ENCODE measurements at regions not wholly inside any gene's neighbourhood (a gene's known extent, or its start where the extent isn't known, plus 50 kb on each side); places are given as distances from the start of the nearest gene placed in this dataset.

- Histone ChIP-seq H3K36me3 (ENCODE audit: control insufficient read depth, insufficient read depth, low read length) (no peaks in the 10 kb centered on the region), H3K79me2 (no peaks in the 10 kb centered on the region), H3K4me3 (ENCODE audit: low read depth, low read length) (no peak overlapping the region), H2AFZ (peak overlapping the region; percentile 47), H3K27ac (no peak overlapping the region), H3K9me3 (ENCODE audit: control insufficient read depth, low read length) (no peaks in the 10 kb centered on the region), H3K9ac (no peak overlapping the region), H3K27me3 (ENCODE audit: control insufficient read depth, insufficient read depth, low read length) (no peaks in the 10 kb centered on the region), H3K4me2 (ENCODE audit: low read length) (no peak overlapping the region), H3K4me1 (no peaks in the 10 kb centered on the region)
- no peak for TF ChIP-seq CTCF (IDR thresholded peaks at IDR 0.05)
Observed at GRCh38 chr4:140296335-140297220, 76.9 kb upstream of the SCOC start.

GRCh38 chr4:140293979-140294378 is 79.5 kb upstream of the SCOC start:
- no peaks in the 10 kb centered on the region for H3K79me2 ChIP-seq
- H3K9me3 ChIP-seq (ENCODE audit: control insufficient read depth, low read length) = no peaks in the 10 kb centered on the region
- no peaks in the 10 kb centered on the region for H3K36me3 ChIP-seq (ENCODE audit: control insufficient read depth, insufficient read depth, low read length)
- H3K4me3 ChIP-seq (ENCODE audit: low read depth, low read length) = no peak overlapping the region
- no peak overlapping the region for H3K9ac ChIP-seq
- no peaks in the 10 kb centered on the region for H3K4me1 ChIP-seq
- H2AFZ ChIP-seq = no peak overlapping the region
- H3K27me3 ChIP-seq (ENCODE audit: control insufficient read depth, insufficient read depth, low read length) = no peaks in the 10 kb centered on the region
- TF ChIP-seq CTCF (IDR thresholded peaks at IDR 0.05) = no peak
- no peak overlapping the region for H3K27ac ChIP-seq
- no peak overlapping the region for H3K4me2 ChIP-seq (ENCODE audit: low read length)

DNA sequence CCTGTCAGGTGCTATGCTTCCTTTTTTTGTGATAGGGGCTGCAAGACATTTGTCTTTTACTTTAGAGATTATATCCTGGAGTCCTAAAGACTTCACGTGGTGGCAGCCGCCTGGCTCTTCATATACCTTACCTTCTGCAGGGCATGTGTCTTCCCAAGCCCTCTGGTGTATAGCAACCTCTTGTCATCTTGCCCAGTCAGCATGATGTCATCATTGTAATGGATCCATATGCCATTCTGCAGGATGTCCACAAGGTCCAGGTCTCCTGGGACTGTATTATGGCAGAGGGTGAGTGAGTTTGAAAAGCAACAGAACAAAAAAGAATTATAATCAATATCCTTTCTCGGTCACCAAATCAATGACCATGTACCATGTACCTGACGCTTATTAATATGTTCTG is 82.2 kb upstream of the SCOC start:
- no peaks in the 10 kb centered on the region for H3K36me3 ChIP-seq (ENCODE audit: control insufficient read depth, insufficient read depth, low read length)
- H2AFZ ChIP-seq = no peak overlapping the region
- H3K4me2 ChIP-seq (ENCODE audit: low read length) = no peak overlapping the region
- TF ChIP-seq CTCF (IDR thresholded peaks at IDR 0.05) = no peak
- H3K4me3 ChIP-seq (ENCODE audit: low read depth, low read length) = no peak overlapping the region
- H3K9ac ChIP-seq = no peak overlapping the region
- H3K27ac ChIP-seq = no peak overlapping the region
- no peaks in the 10 kb centered on the region for H3K79me2 ChIP-seq
- no peaks in the 10 kb centered on the region for H3K27me3 ChIP-seq (ENCODE audit: control insufficient read depth, insufficient read depth, low read length)
- H3K4me1 ChIP-seq = no peaks in the 10 kb centered on the region
- no peaks in the 10 kb centered on the region for H3K9me3 ChIP-seq (ENCODE audit: control insufficient read depth, low read length)

DNA sequence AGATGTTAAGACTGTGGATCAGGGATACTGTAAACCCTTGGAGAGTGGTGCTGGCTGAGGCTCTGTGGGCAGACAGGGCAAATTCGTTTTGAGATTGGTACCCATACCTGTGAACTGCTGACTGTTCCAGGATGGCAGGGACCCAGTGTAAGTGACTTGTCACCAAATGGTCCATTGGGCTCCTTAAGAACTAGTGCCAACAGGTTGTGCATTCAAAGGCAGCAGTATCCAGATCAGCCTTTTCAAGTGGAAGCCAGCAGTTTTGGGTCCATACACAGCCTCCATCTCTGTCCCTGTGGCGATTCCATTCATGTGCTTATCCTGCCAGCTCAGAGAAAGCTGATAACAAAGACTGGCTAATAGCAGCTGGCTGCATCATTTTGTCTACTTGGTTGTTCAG is 84.0 kb upstream of the SCOC start:
- Histone ChIP-seq H2AFZ (no peak overlapping the region), H3K9ac (no peak overlapping the region), H3K79me2 (no peaks in the 10 kb centered on the region), H3K27me3 (ENCODE audit: control insufficient read depth, insufficient read depth, low read length) (no peaks in the 10 kb centered on the region), H3K4me3 (ENCODE audit: low read depth, low read length) (no peak overlapping the region), H3K9me3 (ENCODE audit: control insufficient read depth, low read length) (no peaks in the 10 kb centered on the region), H3K36me3 (ENCODE audit: control insufficient read depth, insufficient read depth, low read length) (no peaks in the 10 kb centered on the region), H3K27ac (no peak overlapping the region), H3K4me1 (no peaks in the 10 kb centered on the region), H3K4me2 (ENCODE audit: low read length) (no peak overlapping the region)
- no peak for TF ChIP-seq CTCF (IDR thresholded peaks at IDR 0.05)

DNA sequence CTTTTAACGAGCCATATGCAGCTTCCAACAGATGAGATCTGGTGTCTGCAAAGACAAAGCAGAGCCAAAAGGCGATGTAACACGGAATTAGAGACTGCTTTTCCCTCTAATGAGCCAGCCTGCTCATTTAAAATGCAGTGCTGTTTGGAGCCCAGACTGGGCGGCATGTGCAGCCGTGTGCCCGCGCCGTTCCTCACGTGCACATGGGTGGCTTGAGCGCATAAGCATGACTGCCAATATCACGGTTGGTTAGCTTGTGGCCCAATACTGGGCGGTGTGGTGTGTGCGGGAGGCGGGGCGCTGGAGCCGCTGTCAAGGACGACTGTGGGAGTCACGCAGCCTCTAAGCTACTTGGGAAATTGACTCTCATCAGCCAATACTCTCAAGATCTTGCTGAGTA is 87.0 kb upstream of the SCOC start:
- H3K4me2 ChIP-seq (ENCODE audit: low read length) = no peak overlapping the region
- no peak overlapping the region for H3K4me3 ChIP-seq (ENCODE audit: low read depth, low read length)
- no peaks in the 10 kb centered on the region for H3K27me3 ChIP-seq (ENCODE audit: control insufficient read depth, insufficient read depth, low read length)
- H3K79me2 ChIP-seq = no peaks in the 10 kb centered on the region
- no peak for TF ChIP-seq CTCF (IDR thresholded peaks at IDR 0.05)
- H2AFZ ChIP-seq = no peak overlapping the region
- no peak overlapping the region for H3K27ac ChIP-seq
- H3K9ac ChIP-seq = no peak overlapping the region
- no peaks in the 10 kb centered on the region for H3K36me3 ChIP-seq (ENCODE audit: control insufficient read depth, insufficient read depth, low read length)
- H3K4me1 ChIP-seq = no peaks in the 10 kb centered on the region
- no peaks in the 10 kb centered on the region for H3K9me3 ChIP-seq (ENCODE audit: control insufficient read depth, low read length)

Data from parathyroid adenoma (tissue), 2 donors.